Calu3 (cell line): ENCODE measurements at regions not wholly inside any gene's neighbourhood (a gene's known extent, or its start where the extent isn't known, plus 50 kb on each side); places are given as distances from the start of the nearest gene placed in this dataset.

ENCODE experiments used
- BruUV-seq: library from RNA; stranded (reverse); fragments of 400-500 nt; replicated peaks from 2 replicates; lab custom pipeline; 2021; lab: Mats Ljungman, UMichigan
- CTCF ChIA-PET: fragments of 300-600 bp; sonication (Branson Sonifier 250); formaldehyde crosslinking; loops from one replicate; lab custom pipeline; 2022; ENCODE audit warnings: antibody characterized with exemption; lab: Charles Lee
- DNase-seq: peaks from one replicate; pipeline ENCODE4 v3.0.0; 2022
- H3K27ac Mint-ChIP-seq: one replicate; pipeline ENCODE4 v1.8.0; 2022; ENCODE audit warnings: mixed read lengths; ENCODE audit not compliant: unreplicated experiment
- H3K27me3 Mint-ChIP-seq: one replicate; pipeline ENCODE4 v1.8.0; 2022; ENCODE audit warnings: mixed read lengths; ENCODE audit not compliant: unreplicated experiment
- H3K36me3 Mint-ChIP-seq: one replicate; pipeline ENCODE4 v1.8.0; 2022; ENCODE audit warnings: mild to moderate bottlenecking, moderate library complexity, mixed read lengths; ENCODE audit not compliant: insufficient read depth, unreplicated experiment
- H3K4me1 Mint-ChIP-seq: one replicate; pipeline ENCODE4 v1.8.0; 2022; ENCODE audit warnings: mild to moderate bottlenecking, low read depth, mixed read lengths; ENCODE audit not compliant: unreplicated experiment
- H3K4me3 Mint-ChIP-seq: one replicate; pipeline ENCODE4 v1.8.0; 2022; ENCODE audit warnings: mild to moderate bottlenecking, low read depth, moderate library complexity, mixed read lengths; ENCODE audit not compliant: unreplicated experiment
- H3K9me3 Mint-ChIP-seq: one replicate; pipeline ENCODE4 v1.8.0; 2022; ENCODE audit warnings: low read depth, mixed read lengths; ENCODE audit not compliant: unreplicated experiment
- CTCF ChIP-seq: fragments of 200-600 bp; IDR thresholded peaks from one replicate; pipeline ENCODE4 v1.8.0; 2022; ENCODE audit warnings: antibody characterized with exemption; ENCODE audit not compliant: unreplicated experiment
- intact Hi-C: fragments of 100-400 bp; cut with micrococcal nuclease; formaldehyde crosslinking; loops from one replicate; pipeline ENCODE4 v1.10.0; 2022; ENCODE audit not compliant: unreplicated experiment

GRCh38 chr6:147741389-147741788 is 232.9 kb downstream of the SAMD5 start:
- intact Hi-C loops: no loop called here
- DNase-seq: no peak
- no TSS peak for BruUV-seq
- no peak overlapping the region for H3K4me3 Mint-ChIP-seq
- no peaks in the 10 kb centered on the region for H3K9me3 Mint-ChIP-seq
- H3K4me1 Mint-ChIP-seq: no peaks in the 10 kb centered on the region
- no peak for TF ChIP-seq CTCF
- CTCF ChIA-PET: no interaction called here
- no peaks in the 10 kb centered on the region for H3K27me3 Mint-ChIP-seq
- H3K36me3 Mint-ChIP-seq: no peaks in the 10 kb centered on the region
- H3K27ac Mint-ChIP-seq: no peak overlapping the region

- H3K4me3 Mint-ChIP-seq: no peak overlapping the region
- no peaks in the 10 kb centered on the region for H3K27me3 Mint-ChIP-seq
- H3K4me1 Mint-ChIP-seq: no peaks in the 10 kb centered on the region
- H3K36me3 Mint-ChIP-seq: no peaks in the 10 kb centered on the region
- CTCF ChIA-PET: no interaction called here
- TF ChIP-seq CTCF: no peak
- no peak overlapping the region for H3K27ac Mint-ChIP-seq
- intact Hi-C loops: no loop called here
- no TSS peak for BruUV-seq
- DNase-seq: no peak
- H3K9me3 Mint-ChIP-seq: no peaks in the 10 kb centered on the region
Observed at GRCh38 chr6:147742440-147742839, 233.9 kb downstream of the SAMD5 start.

GRCh38 chr6:147744012-147744411 is 235.5 kb downstream of the SAMD5 start:
- Mint-ChIP-seq H3K27me3 (no peaks in the 10 kb centered on the region), H3K4me3 (no peak overlapping the region), H3K36me3 (no peaks in the 10 kb centered on the region), H3K4me1 (no peaks in the 10 kb centered on the region), H3K27ac (no peak overlapping the region), H3K9me3 (no peaks in the 10 kb centered on the region)
- no TSS peak for BruUV-seq
- no peak for TF ChIP-seq CTCF
- no peak for DNase-seq
- CTCF ChIA-PET: no interaction called here
- intact Hi-C loops: no loop called here

GRCh38 chr6:147749331-147749730 is 240.8 kb downstream of the SAMD5 start:
- Mint-ChIP-seq H3K4me3 (no peak overlapping the region), H3K36me3 (no peaks in the 10 kb centered on the region), H3K9me3 (peaks cover 8% of the 10 kb centered on the region), H3K27ac (no peak overlapping the region), H3K27me3 (no peaks in the 10 kb centered on the region), H3K4me1 (no peaks in the 10 kb centered on the region)
- BruUV-seq: no TSS peak
- no peak for TF ChIP-seq CTCF
- CTCF ChIA-PET: no interaction called here
- no peak for DNase-seq
- intact Hi-C loops: no loop called here
